NCI-H446 treated with DMSO at 0.1 percent for 48 hours (cell line): ENCODE measurements at regions not wholly inside any gene's neighbourhood (a gene's known extent, or its start where the extent isn't known, plus 50 kb on each side); places are given as distances from the start of the nearest gene placed in this dataset.

Source experiments
- DNase-seq: peaks from one replicate; lab custom pipeline; 2025; lab: John Stamatoyannopoulos, UW

- no peak for DNase-seq
Observed at GRCh38 chr20:47963022-47963421, 177.7 kb upstream of the SULF2 start.

DNA sequence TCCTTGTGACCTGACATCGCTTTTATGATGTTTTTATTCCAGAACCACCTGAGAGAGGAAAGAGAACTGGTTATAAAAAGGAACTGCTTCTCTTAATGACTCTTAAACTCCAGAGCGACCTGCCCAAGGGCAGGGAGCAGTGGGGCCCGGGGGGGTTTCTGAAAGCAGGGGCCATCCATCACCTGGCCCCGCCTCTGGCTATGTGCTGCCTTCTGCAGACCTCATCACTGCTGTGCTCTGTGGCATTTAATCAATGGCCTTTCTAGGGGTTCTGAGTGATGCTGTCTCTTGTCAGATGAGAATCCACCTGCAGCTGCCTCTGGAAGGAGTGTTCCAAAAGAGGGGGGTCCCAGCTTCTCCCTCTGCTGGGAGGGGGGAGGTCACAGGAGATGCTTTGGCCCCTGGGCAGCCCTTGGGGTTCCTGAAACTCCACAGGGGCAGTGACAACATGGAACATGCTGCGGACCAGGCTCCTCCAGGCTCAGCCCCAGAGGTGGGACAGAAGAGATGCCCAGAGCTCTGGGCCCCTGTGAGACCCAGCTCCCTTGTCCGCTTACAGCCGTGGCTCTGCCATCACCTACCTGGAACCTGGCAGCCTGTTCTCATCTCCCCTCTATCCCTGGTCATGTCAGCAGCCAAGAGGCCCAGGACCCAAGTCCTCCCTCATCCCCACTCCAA is 177.1 kb upstream of the SULF2 start:
- DNase-seq, result no peak

GRCh38 chr20:47960769-47961541 is 175.7 kb upstream of the SULF2 start:
- no peak for DNase-seq

- DNase-seq, result no peak
Observed at GRCh38 chr20:47960277-47960676, 175.0 kb upstream of the SULF2 start.

GRCh38 chr20:47957989-47958801 is 172.9 kb upstream of the SULF2 start:
- peak; percentile 71 for DNase-seq

DNA sequence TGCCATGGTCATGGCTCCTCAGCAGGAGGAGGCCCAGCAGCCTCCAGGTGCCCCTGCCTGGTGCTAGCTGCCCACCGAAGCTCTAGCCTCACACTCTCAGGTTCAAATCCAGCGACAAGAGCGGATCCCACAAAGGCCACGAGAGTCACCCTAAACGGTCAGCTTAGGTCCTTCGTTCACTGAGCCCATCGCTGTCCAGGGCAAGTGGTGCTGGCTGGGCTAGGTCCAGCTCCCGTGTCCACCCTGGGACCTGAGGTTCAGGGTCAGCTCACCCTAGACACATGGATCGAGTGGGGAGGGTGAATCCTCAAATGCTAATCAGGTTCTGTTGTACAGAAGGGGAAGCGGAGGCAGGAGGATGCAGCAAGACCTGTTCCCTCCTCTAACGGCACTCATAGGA is 171.9 kb upstream of the SULF2 start:
- DNase-seq, result no peak

GRCh38 chr20:47956268-47956995 is 171.2 kb upstream of the SULF2 start:
- no peak for DNase-seq

GRCh38 chr20:47953471-47953870 is 168.2 kb upstream of the SULF2 start:
- DNase-seq, result no peak

DNA sequence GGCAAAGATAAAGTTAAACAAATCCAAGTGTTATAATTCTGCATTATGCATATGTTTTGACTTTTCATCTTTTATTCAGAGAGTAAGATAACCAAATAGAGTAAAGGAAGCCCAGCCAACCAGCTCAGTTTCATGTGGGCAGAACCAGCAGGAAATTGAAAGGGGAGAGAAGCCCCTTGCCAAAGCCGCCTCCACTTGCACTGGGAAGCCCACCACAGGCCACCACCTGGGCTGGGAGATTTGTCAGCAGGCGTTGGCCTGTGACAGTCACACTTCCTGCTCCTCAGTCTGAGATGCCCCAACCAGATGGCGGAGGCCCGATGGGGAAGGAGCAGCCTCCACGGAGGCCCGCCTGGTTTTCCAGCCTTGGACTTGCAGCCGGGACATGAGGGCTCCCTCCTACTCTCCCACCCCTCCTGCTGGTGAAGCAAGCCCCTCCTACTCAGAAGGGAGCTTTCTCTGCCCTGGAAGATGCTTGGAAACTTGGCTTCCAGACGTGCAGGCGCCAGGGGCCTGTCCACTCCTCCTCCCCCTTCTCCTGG is 166.8 kb upstream of the SULF2 start:
- no peak for DNase-seq

DNA sequence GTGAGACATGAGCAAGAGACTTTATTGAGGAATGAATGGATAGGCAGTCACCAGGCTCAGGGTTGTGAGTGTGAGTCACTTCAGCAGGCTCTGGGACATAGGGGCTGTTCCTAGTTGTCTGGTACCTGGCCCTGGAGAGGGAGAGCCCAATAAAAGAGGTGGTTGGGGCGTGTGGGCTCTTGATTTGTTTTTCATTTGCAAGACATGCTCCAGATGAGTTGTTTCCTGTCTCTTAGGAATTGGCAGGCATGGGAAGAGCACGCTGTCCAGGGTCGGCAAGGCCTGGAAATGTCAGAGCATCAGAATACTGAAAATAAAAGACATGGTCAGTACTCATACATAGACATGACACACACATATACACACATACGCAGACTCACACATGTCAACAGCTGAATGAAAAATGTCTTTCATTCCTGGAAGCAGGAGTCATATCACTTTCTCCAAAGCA is 166.3 kb upstream of the SULF2 start:
- no peak for DNase-seq

DNA sequence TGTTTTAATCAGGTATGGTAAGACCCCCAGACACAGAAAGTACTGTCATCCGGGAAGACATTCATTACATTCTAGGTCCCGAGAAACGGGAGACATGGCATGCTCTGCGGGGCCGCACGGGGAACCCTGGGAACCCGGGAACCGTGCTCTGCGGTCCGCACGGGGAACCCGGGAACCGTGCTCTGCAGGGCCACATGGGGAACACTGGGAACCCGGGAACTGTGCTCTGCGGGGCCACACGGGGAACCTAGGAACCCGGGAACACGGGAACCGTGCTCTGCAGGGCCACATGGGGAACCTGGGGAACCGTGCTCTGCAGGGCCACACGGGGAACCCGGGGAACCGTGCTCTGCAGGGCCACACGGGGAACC is 165.6 kb upstream of the SULF2 start:
- DNase-seq, result no peak

DNA sequence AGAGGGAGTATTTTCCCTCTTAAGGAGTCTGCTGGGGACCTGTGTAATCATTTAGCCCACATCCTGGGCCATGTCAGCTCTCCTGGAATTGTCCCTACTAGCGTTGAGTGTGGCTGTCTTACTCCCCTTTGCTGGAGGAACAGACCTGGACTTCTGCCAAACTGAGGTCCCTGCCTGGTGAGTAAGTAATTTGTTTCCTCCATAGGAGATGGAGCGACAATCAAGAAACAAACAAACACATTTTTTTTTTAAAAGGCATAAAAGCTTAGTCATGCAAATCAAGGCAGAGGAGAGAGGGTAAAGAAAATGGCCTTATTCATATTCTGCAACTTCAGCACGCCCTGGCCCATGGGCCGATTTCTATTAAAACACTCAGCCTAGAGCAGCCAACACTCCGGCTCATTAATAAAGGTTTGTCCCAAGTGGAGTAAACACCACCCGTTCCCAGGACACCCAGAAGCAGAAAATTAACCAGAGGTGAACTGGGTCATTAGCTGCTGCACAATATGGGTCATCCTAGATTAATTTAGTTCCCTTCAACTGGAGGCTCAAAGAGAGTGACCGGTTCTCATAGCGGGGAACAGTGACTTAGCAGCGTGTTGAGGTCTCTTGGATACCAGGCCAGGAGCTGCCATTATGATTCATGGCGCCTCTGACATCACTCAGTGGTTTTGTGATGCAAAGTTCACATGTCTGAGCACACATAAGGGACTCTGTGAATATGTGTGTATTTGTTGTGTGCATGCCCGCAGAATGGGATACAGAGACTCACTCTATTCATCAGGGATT is 165.0 kb upstream of the SULF2 start:
- peak; percentile 10 for DNase-seq

DNA sequence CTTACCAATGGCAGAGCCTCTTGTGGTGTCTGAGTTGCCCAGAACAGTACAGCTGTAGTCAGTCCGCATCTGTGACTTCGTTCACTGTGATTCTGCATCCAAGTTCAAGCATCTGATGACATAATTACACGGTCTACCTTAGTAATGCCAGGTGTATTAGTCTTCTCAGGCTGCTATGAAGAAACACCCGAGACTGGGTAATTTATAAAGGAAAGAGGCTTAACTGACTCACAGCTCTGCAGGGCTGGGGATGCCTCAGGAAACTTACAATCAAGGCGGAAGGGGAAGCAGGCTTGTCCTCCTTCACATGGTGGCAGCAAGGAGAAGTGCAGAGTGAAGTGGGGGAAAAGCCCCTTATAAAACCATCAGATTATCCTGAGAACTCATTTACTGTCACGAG is 163.9 kb upstream of the SULF2 start:
- DNase-seq, result no peak

DNA sequence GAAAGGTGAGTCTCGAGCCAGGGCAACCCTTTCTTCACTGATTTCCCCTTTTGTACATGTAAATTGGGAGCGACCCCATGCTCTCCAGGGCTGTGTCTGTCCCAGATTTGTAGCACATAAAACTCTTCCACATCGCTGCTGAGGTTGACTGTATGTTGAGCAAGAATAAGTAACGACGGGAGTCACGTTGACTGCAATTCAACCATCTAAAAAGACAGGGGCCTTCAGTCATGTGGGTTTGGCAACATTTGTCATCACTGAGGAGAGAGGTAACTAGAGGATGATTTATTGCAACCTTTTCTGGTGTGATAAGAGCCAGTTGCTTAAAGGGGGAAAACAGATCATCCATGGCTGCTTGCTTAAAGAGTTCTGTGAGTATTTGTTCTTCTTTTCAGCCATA is 159.4 kb upstream of the SULF2 start:
- no peak for DNase-seq

DNA sequence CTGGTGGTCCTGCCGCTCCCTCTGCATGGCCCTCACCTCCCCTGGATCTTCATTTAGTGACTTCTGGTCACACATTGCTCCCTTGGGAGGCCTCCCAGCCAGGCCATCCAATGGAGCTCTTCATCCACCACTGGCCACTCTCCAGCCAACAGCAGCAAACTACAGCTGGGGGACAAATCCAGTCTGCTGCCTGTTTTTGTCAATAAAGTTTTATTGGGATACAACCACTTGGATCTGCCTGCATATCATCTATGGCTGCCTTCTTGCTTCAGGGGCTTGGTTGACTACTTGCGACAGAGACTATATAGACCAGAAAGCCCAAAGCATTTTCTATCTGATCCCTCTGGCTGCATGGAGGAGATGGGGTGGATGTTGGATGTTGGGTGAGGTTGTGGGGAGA is 156.6 kb upstream of the SULF2 start:
- DNase-seq, result no peak

DNA sequence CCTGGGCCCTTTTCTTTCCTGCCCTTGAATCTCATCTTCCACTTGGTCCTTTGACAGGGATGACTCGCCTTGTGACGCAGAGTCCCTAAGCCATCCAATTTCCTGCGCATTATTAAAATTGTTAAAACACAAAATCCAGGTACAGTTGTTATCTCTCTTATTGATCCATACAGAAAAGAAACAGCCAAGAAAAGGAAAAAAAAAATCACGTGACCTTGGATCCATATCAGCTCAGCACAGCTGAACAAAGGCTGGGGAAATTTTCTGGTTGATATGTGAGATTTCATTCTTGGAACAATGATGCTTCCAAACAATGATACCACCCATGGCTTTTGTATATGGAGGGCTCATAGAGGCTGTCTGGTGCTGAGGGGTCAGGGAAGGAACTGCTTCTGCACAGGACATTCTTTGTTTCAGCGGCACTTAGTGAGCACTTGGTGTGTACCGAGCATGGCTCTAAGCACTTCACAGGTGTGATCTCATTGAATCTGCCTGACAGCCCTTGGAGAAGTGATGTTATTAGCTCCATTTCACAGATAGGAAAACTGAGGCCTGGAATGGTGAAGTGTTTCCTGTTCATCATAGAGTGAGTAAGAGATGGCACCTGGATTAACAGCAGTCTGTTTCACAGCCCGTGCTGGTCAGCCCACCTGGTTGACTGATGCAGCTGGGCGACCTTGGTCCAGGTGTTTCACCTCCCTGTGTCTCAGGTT is 155.0 kb upstream of the SULF2 start:
- no peak for DNase-seq

- no peak for DNase-seq
Observed at GRCh38 chr20:47936612-47937011, 151.3 kb upstream of the SULF2 start.

GRCh38 chr20:47934761-47935160 is 149.5 kb upstream of the SULF2 start:
- no peak for DNase-seq

- no peak for DNase-seq
Observed at GRCh38 chr20:47931443-47931842, 146.2 kb upstream of the SULF2 start.

GRCh38 chr20:47931002-47931401 is 145.7 kb upstream of the SULF2 start:
- DNase-seq, result no peak
